ENCODE measurements at regions not wholly inside any gene's neighbourhood (a gene's known extent, or its start where the extent isn't known, plus 50 kb on each side); places are given as distances from the start of the nearest gene placed in this dataset.
A peak's percentile ranks its signal among the peaks of the same experiment; 100 is the strongest.

DNA sequence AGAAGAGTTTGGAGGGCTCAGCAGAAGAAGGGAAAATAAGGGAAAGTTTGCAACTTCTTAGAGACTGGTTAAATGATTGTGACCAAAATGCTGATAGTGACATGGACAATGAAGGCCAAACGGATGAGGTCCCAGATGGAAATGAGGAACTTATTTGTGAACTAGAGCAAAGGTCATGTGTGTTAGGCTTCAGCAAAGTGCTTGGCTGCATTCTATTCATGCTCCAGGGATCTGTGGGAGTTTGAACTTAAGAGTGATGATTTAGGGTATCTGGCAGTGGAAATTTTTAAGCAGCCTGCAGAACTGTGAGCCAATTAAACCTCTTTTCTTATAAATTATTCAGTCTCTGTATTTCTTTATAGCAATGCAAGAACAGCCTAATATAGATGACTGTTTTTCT lies 88.9 kb upstream of the ARHGAP5 start:
- DNase-seq = no peak

DNA sequence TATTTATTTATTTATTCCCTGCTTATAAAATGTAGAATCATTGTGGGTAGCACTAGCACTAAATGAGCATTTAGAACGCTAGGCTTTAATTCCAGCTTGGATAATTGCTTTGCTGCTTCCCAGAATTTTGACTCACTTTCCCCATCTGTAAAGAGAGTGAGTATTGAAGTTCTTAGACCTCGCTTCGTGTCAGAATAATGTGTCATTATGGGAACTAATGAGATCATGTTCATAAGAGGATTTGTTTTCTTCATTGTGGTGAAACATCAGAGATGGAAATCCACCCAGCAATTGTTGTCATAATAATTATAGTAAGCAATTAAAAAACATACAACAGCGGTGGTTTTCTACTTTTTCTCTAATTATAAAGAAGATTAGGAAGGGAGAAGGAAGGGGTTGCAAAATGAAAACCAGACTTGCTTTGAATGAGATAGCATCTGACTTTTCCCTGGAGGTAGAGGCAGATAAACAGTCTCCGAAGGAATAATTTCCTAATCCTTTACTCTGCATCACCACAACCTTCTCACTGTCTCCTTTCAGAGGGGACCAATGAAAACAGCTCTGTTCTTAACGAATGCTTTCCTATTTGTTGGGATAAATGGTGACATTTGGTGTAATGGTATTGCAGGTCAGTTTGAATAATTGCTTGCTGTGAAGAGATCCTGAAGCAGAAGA lies 86.8 kb upstream of the ARHGAP5 start:
- no peak for DNase-seq
- intact Hi-C loops (cut with DNase I) = no loop called here

More for the DNA sequence above, 88.9 kb upstream of the ARHGAP5 start:
- intact Hi-C loops (cut with DNase I) = no loop called here

DNA sequence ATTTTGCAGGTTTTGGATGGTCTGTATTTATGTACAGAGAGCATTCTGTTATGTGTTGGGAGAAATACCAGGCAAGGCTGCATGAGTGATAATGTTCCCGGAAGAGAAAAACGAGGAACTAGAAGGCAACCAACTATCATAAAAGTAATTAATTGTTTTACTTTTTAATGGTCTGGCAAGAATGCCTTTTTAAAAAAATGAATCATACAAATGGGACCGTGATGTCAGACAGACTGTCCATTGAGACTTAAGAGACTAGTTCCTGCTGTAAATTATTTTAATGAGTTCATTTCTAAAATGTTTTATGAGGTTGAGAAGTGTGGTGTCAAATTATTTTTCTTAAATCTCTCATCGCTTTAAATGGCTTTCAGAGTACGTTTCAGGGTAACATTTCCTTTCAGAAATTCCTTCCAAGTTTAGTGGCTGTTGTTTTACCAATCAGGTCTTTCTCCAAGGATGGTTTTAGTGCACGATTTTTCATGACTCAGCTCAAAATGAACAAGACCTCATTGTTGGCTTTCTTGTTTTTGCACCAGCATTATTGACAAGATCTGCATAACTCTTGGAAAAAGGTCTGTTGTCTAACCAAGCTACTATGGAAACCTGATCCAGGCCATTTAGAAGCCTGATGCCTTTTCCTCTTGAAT lies 86.1 kb upstream of the ARHGAP5 start:
- intact Hi-C loops (cut with DNase I) = no loop called here
- peak in 1 of 42 donors; percentile 18 for DNase-seq

DNA sequence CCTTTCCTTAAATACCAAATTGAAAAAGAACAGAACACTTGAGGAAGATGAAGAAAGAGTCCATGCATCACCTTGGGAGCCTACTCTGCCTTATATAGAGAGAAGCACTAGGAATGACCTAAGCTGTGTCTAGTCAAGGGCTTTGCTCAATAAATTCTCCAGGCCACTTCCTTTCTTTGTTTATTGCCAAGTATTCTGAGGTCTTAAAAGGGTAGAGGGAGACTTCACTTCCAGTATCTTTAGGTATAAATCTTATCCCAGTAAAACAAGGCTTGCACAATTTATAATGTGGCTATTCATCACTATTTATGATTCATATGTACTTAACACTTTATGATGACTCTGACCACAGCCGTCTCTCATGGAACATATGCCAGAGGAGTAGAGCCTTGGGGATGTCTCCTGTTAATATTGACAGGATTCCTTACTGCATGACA lies 85.1 kb upstream of the ARHGAP5 start:
- no peak for DNase-seq
- intact Hi-C loops (cut with DNase I) = no loop called here

DNA sequence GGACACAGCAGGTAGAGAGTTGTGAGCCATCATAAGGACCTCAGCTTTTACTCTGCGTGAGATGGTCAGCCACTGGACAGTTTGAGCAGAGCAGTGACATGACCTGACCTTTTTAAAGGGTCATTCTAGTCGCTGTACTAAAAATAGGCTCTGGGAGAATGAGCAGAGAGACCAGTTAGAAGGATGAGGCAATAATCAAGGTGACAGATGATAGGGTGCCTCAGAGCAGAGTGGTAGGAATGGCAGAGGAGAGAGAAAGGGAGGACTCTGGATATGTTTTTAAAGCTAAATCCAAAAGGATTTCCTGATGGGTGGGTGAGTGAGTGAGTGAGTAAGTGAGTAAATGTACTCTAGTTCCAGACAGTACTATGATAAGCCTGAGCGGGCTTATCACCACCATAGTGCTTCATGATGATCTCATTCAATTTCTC lies 83.6 kb upstream of the ARHGAP5 start:
- DNase-seq = no peak
- intact Hi-C loops (cut with DNase I) = no loop called here

DNA sequence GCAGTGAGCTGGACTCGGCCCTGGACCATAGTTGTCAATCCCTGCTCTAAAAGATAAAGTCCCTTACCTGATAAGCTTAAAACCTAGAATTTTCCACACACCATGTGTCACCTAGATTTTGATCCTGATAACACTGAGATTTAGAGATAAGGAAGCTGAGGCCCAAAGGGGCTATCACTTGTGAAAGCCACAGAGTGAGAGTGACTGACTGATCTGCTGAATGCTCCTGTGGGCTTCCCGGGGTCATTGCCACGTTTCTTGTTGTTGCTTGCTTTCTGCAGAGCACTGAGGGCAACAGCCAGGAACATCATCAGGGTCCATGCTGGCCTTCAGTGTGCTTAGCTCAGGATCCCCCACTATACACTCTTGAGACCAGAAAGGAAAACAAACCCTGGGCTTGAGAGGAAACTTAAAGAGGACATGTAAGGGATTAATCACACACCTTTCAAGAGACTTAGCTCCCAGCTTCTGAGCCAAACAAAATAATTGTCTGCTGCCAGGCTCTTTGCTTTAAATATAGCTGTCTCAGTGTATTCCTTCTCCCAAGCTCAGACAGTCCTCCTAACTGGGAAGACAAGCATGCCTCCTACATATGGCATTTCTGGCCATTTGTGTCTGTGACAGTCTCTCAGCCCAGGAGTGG lies 82.6 kb upstream of the ARHGAP5 start:
- DNase-seq = no peak
- intact Hi-C loops (cut with DNase I) = no loop called here

DNA sequence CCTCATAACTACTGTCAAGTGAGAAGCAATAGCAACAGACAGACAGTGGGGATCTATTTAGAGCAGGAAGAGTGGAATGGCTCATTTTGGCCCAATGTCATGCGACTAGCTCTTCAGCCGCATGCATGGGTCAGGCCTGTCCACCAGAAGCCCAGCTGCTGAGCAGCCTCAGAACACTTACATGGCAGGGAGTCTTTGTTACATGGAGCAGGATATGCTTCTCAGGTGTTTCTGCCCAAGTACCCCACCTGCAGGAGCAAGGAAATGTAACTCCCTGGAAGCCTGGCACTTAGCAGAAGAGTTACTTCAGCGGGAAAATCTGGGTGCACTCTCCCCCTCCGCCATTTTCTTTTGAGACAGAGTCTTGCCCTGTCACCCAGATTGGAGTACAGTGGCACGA lies 73.5 kb upstream of the ARHGAP5 start:
- intact Hi-C loops (cut with DNase I) = no loop called here
- DNase-seq = no peak

DNA sequence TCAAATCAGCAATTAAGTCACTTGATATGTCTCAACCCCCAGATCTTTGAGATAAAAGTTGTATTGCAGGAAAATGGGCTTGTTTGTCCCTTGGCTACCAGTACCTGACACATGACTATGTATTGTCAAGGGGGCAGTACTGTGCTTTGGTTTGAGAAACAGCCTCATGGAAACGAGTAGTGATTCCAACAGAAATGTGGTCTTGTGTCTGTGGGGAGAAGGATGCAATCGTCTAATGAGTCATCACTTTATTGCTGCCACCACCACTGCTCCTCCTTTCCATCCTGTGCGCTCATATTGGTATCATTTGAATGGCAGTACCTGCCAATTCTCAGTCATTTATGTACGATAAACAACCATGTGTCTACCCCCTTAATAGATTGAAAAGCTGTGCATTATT lies 72.8 kb upstream of the ARHGAP5 start:
- DNase-seq = no peak
- intact Hi-C loops (cut with DNase I) = no loop called here

DNA sequence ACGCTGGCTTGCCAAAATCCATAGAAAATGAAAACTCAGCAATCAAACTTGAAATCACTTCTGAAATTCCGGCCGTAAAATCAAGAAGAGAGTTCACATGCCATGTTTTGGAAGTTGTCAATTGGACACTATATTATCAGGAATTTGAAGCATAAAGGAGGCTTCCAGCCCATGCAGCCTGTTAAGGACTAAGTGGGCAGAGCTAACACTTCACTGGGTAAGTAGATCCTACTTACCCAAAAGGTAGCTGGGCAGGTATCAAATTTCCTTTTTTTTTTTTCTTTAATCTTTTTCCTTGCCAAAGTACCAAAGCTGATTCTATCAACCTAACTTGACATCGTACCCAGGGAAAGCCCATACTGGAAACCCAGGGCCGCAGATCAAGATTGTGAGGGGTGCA lies 71.5 kb upstream of the ARHGAP5 start:
- no peak for DNase-seq
- intact Hi-C loops (cut with DNase I) = no loop called here

DNA sequence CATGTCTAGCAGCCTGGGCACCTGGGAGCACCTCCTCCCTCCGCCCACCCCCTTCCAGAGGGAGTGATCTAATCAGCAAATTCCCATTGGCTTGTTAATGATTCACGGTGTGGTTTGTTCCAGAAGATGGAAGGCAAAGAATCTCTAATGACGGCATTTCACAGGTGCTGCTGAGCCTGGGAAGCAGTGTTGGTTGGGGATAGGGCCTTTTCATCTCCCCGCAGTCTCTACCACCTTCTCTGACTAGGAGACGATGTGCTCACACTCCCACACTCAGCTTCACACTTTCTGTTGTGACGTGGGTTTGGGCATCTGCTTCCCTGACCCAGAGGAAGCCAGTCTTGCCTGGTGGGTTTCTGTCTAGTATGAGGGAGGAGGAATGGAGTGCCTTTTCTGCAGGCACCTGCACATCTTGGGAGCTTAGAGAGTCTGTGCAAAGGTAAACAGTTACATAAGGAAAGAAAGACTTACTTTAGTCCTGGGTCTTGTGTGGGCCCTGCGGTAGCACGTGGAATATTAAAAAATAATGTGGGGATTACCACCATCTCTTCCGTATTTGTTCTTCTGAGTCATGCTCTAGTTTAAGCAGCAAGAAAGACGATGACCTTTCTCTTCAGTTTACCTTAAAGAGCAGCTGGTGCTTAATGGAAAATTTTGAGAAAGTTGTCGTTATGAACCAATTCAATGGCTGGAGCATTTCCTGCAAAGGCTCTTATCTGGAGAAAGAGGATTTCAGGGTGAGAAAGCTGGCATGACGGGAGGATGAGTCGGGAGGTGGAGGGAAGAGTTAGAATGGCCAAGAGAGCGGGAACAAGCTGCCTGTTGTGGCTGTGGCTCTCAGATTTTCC lies 70.6 kb upstream of the ARHGAP5 start:
- no peak for DNase-seq

DNA sequence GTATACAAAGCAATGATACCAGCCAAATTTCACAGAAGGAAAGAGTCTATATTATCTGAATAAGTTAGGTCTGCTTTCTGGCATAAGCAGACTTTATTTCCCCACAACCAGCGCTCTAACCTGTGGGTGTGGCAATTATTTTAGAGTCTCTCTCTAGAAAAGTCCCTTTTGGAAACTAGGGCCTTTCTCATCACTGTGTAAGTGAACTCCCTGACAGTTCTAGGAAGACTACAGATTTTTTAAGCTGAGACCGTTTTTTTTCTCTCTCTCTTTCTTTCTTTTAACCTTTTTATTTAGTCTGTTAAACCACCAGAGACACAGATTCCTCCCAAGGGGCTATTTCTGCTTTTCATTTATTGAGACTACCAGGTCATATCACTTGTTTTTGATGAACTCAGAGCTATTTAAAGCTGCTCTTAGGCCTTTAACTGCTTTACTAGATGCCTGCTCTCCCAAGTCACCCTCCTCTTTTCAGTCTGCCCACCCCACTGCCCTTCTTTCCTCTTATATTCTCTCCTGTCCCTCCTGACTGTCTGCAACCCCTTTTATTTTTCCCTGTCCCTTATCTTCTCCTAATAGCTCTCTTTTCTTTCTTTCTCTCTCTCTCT lies 69.2 kb upstream of the ARHGAP5 start:
- DNase-seq = no peak
- intact Hi-C loops (cut with DNase I) = no loop called here

More for the DNA sequence above, 70.6 kb upstream of the ARHGAP5 start:
- intact Hi-C loops (cut with DNase I) = no loop called here

DNA sequence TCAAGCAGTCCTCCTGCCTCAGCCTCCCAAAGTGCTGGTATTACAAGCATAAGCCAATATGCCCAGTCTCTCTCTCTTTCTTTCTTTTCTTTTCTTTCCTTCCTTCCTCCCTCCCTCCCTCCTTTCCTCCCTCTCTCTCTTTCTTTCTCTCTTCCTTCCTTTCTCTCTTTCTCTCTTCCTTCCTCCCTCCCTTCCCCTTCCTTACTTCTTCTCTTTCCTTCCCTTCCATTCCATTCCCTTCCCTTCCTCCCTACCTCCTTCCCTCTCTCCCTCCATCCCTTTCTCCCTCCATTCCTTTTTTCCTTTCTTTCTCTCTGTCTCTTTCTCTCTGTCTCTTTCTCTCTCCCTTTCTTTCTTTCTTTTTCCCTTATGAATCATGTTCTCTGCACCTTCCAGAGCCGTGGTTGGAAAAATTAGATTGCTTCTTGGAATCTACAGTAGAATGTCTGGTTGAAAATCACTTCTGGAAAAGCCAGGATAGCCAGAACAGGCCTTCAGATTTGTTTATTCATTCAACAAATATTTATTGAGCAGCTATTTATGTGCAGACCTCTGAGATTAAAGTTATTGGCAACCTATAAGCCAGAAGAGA lies 68.4 kb upstream of the ARHGAP5 start:
- intact Hi-C loops (cut with DNase I) = no loop called here
- DNase-seq = no peak

DNA sequence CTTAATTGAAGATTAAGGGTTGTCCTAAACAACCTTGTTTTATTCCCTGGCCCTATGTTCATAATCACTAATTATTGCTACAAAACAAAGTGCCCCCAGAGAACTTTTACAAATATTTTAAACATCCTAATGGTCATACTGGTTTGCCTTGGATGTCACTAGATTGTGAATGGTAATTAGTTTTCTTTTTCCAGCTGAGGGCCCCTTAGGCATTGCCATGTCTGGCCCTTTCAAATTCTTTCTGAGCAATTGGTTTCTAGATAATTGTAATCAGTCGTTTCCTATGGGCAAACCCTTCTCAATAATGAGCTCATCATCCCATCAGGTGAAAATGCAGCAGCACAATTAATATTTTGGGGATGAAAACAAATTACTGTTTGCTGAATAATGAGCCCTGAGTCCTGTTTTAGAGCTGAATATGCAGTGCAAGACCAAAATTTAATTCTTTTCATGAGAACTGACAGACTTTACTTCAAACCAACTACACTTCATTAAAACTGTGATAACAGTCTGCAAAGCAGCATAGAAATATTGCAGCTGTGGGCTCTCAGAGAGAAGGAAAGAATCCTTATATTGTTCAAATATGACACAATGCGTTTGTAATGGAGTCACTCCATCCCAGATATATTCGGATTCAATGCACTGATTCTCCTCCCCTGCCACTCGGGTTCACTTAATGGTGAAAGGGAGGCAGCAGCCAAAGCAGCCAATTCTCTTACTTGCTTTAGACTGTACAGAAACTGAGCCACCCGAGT lies 67.7 kb upstream of the ARHGAP5 start:
- peak in 2 of 42 donors; percentile 38 to 47 for DNase-seq
- intact Hi-C loops (cut with DNase I) = no loop called here

DNA sequence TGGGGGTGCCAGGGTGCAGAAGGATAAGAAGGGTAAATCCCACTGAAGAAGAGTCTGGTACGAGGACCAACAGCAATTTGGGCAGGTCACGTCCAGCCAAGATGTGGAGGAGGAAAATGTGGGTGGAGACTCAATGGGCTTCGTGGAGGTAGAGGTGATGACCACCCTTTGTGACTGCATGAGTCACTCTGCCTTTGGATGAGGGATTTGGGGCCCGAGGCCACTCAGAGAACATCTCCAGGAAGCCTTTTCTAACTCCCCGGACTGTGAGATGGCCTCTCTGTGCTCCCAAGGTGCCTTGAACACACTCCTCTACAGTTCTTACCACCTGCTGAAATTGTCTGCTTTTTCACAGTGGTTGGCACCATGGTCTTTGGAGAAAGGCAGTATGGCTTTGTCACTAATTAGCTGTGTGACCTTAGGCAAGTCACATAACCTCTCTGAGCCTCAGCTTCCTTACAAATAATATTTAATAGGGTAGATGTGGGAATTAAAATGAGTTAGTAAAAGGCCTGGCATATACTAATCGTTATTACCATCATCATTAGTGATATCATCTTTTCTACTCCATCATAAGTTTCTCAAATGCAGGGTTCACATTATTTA lies 67.0 kb upstream of the ARHGAP5 start:
- DNase-seq = no peak
- intact Hi-C loops (cut with DNase I) = no loop called here

DNA sequence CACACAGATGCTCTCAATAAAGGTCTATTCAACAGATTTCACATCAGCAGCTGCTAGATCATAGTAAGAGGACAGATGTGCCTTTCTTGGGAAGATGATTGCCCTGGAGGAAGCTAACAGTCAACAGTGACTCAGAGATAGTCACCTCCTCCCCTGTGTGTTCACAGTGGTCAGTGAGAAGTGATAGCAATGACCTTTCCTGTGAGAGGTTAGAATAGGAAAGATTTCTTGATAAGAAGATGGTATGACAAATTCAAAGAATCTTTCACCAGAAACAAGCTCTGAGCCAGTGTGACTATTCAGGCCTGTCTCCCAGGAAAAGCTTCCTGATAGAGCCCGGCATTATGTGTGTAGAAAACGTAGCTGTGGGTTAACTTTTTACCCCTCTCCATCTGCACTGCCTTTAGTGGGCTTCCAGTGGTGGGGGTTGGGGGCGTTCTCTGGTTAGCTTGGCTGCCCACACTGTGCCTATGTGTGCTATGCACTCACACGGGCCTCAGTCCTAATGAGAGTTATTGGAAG lies 66.4 kb upstream of the ARHGAP5 start:
- no peak for DNase-seq
- intact Hi-C loops (cut with DNase I) = no loop called here

DNA sequence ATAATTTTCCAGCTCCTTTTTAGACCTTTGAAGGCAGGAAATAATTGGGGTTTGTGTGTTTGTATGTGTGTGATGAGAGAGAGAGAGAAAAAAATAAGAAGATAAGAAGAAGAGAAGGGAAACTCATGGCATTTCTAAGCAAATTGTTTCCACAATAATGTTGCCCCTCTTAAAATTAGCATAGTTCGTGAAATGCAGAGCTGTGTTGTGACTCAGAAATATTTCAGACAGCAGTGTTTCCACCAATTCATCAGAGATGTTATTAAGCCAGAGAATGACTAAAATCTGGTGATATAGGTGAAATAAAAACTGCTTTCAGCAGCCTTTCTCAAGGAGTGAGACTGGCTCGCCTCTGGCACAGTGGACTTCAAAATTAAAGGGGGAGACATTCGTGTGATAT lies 65.9 kb upstream of the ARHGAP5 start:
- DNase-seq = no peak
- intact Hi-C loops (cut with DNase I) = no loop called here

DNA sequence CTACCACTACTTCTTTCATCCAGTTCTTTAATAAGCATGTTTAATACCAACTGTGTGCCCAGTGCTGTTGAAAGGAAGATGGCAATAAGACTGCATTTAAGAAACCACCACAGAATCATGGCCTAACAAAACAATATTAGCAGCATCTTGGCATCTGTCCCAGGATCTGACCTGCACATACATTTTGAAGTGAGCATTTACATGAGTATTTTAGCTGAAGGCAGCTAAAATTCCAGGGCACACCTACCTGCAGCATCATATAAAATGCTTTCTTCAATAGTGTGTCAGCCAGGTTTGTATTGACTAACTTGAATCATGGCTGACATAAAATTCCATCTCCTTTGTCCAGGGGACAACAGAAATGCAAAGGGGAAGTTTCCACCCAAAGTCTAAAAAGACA lies 65.0 kb upstream of the ARHGAP5 start:
- no peak for DNase-seq
- intact Hi-C loops (cut with DNase I) = no loop called here

DNA sequence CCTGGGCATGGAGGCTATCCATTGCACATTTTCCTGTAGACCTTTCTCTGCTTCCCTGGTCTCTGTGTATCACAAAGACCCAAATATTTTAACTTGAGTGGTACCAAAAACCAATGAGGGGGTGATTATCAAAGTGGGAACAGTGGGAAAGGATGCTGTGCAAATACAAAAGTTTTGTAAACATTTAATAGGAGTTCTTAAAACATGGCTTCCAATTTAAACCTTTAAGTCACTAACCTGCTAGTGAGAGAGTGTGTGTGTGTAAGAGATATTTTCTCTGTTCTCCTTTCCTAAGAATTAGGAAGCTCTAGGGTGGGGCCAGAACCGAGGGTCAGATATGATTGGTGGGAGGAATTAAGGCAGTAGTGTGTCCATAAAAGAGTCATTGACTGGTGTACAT lies 64.5 kb upstream of the ARHGAP5 start:
- intact Hi-C loops (cut with DNase I) = no loop called here
- no peak for DNase-seq

Data from head of caudate nucleus (tissue), 42 donors.